GM20000 (cell line): ENCODE measurements at regions not wholly inside any gene's neighbourhood (a gene's known extent, or its start where the extent isn't known, plus 50 kb on each side); places are given as distances from the start of the nearest gene placed in this dataset.

ENCODE experiments used
- DNase-seq: peaks from one replicate; pipeline ENCODE4 v3.0.0; 2012; ENCODE audit warnings: low spot score
- CTCF ChIP-seq: IDR thresholded peaks from 2 replicates; pipeline ENCODE4 v1.5.1; 2012; ENCODE audit warnings: mild to moderate bottlenecking, control low read depth; ENCODE audit errors: extremely low read depth, missing control alignments

GRCh38 chr2:234708717-234709116, 211.8 kb upstream of the ARL4C start:
- DNase-seq, result no peak
- no peak for TF ChIP-seq CTCF

GRCh38 chr2:234708091-234708683, 211.3 kb upstream of the ARL4C start:
- no peak for TF ChIP-seq CTCF
- no peak for DNase-seq

- no peak for TF ChIP-seq CTCF
Measured at GRCh38 chr2:234706086-234706485, 209.2 kb upstream of the ARL4C start.

GRCh38 chr2:234705108-234705507, 208.2 kb upstream of the ARL4C start:
- no peak for DNase-seq
- no peak for TF ChIP-seq CTCF

More at GRCh38 chr2:234706086-234706485, 209.2 kb upstream of the ARL4C start:
- DNase-seq, result no peak

- no peak for DNase-seq
- TF ChIP-seq CTCF, result no peak
Measured at GRCh38 chr2:234703258-234703657, 206.4 kb upstream of the ARL4C start.

- TF ChIP-seq CTCF, result no peak
- DNase-seq, result no peak
Measured at GRCh38 chr2:234702731-234703225, 205.9 kb upstream of the ARL4C start.

- no peak for TF ChIP-seq CTCF
Measured at GRCh38 chr2:234701841-234702240, 205.0 kb upstream of the ARL4C start.

More at GRCh38 chr2:234701841-234702240, 205.0 kb upstream of the ARL4C start:
- no peak for DNase-seq
